ENCODE measurements at regions not wholly inside any gene's neighbourhood (a gene's known extent, or its start where the extent isn't known, plus 50 kb on each side); places are given as distances from the start of the nearest gene placed in this dataset.

DNA sequence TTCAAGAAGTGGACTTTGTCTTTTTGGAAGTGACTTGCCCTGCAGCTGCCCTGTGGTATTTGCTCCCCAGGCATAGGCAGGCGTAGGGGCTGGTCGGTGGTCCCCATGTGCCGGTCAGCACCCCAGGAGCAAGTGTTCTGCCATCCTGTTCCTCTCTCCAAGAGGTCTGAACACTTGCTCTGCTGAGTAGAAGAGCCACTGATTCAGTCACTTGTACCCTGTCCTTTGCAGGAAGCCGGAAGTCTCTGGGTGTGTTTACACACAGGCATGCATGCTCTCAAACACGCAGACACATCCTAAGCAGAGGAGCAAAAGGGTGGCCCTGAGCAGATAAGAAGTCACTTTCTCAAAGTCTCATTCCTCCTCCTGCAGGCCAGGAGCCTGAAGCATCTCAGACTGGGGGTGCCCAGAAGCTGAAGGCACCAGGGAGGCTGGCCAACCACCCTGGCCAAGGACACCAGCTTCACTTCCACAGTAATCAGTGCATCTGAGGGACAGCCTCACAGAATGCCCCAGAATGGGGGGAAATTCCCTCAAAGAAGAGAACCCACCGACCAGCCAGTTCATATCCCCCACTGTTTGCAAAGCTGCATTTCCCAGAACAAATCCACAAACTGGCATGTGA lies 88.7 kb upstream of the POMGNT2 start:
- TF ChIP-seq EZH2 (optimal IDR thresholded peaks at IDR 0.05; ENCODE audit: low read depth, low read length): no peak
- TF ChIP-seq EZH2phosphoT487 (IDR thresholded peaks at IDR 0.05; ENCODE audit: low read length): no peak
- TF ChIP-seq, protein P1, sequence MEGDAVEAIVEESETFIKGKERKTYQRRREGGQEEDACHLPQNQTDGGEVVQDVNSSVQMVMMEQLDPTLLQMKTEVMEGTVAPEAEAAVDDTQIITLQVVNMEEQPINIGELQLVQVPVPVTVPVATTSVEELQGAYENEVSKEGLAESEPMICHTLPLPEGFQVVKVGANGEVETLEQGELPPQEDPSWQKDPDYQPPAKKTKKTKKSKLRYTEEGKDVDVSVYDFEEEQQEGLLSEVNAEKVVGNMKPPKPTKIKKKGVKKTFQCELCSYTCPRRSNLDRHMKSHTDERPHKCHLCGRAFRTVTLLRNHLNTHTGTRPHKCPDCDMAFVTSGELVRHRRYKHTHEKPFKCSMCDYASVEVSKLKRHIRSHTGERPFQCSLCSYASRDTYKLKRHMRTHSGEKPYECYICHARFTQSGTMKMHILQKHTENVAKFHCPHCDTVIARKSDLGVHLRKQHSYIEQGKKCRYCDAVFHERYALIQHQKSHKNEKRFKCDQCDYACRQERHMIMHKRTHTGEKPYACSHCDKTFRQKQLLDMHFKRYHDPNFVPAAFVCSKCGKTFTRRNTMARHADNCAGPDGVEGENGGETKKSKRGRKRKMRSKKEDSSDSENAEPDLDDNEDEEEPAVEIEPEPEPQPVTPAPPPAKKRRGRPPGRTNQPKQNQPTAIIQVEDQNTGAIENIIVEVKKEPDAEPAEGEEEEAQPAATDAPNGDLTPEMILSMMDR (IDR thresholded peaks at IDR 0.05; ENCODE audit: low read length): no peak
- H3K79me2 ChIP-seq (ENCODE audit: low read length): no peaks in the 10 kb centered on the region
- no peak overlapping the region for H3K4me3 ChIP-seq (ENCODE audit: low read length)
- H3K27me3 ChIP-seq (replicated peaks; ENCODE audit: insufficient read depth, low read length): no peaks in the 10 kb centered on the region
- DNase-seq: no peak
- no peak overlapping the region for H3K9ac ChIP-seq (ENCODE audit: low read length)
- H3K4me2 ChIP-seq (ENCODE audit: low read depth, low read length): no peak overlapping the region
- H4K20me1 ChIP-seq (ENCODE audit: insufficient read depth, low read length): no peaks in the 10 kb centered on the region
- H2AFZ ChIP-seq (ENCODE audit: low read length): no peak overlapping the region
- no peaks in the 10 kb centered on the region for H3K36me3 ChIP-seq (replicated peaks; ENCODE audit: insufficient read depth, low read length)
- no peaks in the 10 kb centered on the region for H3K9me2 ChIP-seq (replicated peaks; ENCODE audit: insufficient read depth, low read length)
- no peaks in the 10 kb centered on the region for H3K9me3 ChIP-seq (replicated peaks; ENCODE audit: insufficient read depth, low read length)
- H3K4me1 ChIP-seq (ENCODE audit: low read length): no peaks in the 10 kb centered on the region
- H3K27ac ChIP-seq (ENCODE audit: low read length): no peak overlapping the region
- H3F3A ChIP-seq (ENCODE audit: insufficient read depth, low read length): no peaks in the 10 kb centered on the region

DNA sequence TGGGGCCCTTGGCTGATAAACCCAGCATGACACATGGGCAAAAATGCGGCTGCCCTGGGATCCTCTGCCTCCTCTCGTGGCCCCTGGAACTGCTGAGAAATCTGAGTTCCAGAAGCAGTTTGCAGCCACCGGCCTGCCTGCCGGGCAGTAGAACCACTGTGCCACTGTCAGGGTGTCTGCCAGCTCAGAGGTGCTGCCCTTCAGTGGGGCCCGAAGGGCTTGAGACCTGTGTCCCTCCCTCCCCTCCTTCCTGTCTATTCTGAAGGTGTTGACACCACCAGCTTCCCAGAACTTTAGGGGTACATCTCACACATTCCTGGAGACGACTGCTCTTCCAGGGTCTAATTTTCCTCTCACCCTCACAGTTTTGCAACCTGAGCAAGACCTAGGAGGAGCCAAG lies 88.2 kb upstream of the POMGNT2 start:
- Histone ChIP-seq H3K9me2 (replicated peaks; ENCODE audit: insufficient read depth, low read length) (no peaks in the 10 kb centered on the region), H3K27me3 (replicated peaks; ENCODE audit: insufficient read depth, low read length) (no peaks in the 10 kb centered on the region), H3K4me3 (ENCODE audit: low read length) (no peak overlapping the region), H3K27ac (ENCODE audit: low read length) (no peak overlapping the region), H2AFZ (ENCODE audit: low read length) (no peak overlapping the region), H3K9ac (ENCODE audit: low read length) (no peak overlapping the region), H4K20me1 (ENCODE audit: insufficient read depth, low read length) (no peaks in the 10 kb centered on the region), H3K79me2 (ENCODE audit: low read length) (no peaks in the 10 kb centered on the region), H3K36me3 (replicated peaks; ENCODE audit: insufficient read depth, low read length) (no peaks in the 10 kb centered on the region), H3K4me2 (ENCODE audit: low read depth, low read length) (no peak overlapping the region), H3K9me3 (replicated peaks; ENCODE audit: insufficient read depth, low read length) (no peaks in the 10 kb centered on the region), H3F3A (ENCODE audit: insufficient read depth, low read length) (no peaks in the 10 kb centered on the region), H3K4me1 (ENCODE audit: low read length) (no peaks in the 10 kb centered on the region)
- TF ChIP-seq EZH2phosphoT487 (IDR thresholded peaks at IDR 0.05; ENCODE audit: low read length): no peak
- TF ChIP-seq EZH2 (optimal IDR thresholded peaks at IDR 0.05; ENCODE audit: low read depth, low read length): no peak
- TF ChIP-seq, protein P1 (IDR thresholded peaks at IDR 0.05; ENCODE audit: low read length): no peak
- DNase-seq: no peak

DNA sequence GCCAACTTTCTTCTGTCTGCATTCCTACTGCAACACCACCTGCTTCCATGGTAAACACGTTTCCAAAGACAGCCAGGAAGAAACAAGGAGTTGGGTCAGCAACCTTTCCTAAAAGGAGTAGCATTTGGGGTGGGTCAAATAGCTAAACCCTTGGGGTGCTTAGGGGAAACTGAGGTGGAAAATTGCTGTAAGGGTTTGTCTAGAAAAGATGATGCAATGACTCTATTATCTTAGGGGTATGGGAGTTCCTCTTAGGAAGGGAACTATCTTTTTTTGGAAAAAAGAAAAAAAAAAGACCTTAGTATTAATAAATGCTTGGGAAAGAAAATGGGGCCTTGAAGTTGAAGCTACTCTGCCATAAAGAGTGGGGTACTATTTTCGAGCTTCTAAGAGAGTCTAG lies 86.1 kb upstream of the POMGNT2 start:
- Histone ChIP-seq H3K9me2 (replicated peaks; ENCODE audit: insufficient read depth, low read length) (no peaks in the 10 kb centered on the region), H3K27me3 (replicated peaks; ENCODE audit: insufficient read depth, low read length) (no peaks in the 10 kb centered on the region), H3K79me2 (ENCODE audit: low read length) (no peaks in the 10 kb centered on the region), H3F3A (ENCODE audit: insufficient read depth, low read length) (no peaks in the 10 kb centered on the region), H3K4me1 (ENCODE audit: low read length) (no peaks in the 10 kb centered on the region), H3K36me3 (replicated peaks; ENCODE audit: insufficient read depth, low read length) (no peaks in the 10 kb centered on the region), H3K4me2 (ENCODE audit: low read depth, low read length) (no peak overlapping the region), H3K27ac (ENCODE audit: low read length) (no peak overlapping the region), H3K9me3 (replicated peaks; ENCODE audit: insufficient read depth, low read length) (no peaks in the 10 kb centered on the region), H3K9ac (ENCODE audit: low read length) (no peak overlapping the region), H2AFZ (ENCODE audit: low read length) (no peak overlapping the region), H3K4me3 (ENCODE audit: low read length) (no peak overlapping the region), H4K20me1 (ENCODE audit: insufficient read depth, low read length) (no peaks in the 10 kb centered on the region)
- TF ChIP-seq EZH2 (optimal IDR thresholded peaks at IDR 0.05; ENCODE audit: low read depth, low read length): no peak
- TF ChIP-seq, protein P1 (IDR thresholded peaks at IDR 0.05; ENCODE audit: low read length): no peak
- no peak for TF ChIP-seq EZH2phosphoT487 (IDR thresholded peaks at IDR 0.05; ENCODE audit: low read length)
- no peak for DNase-seq

Data from MM.1S (cell line).